ENCODE measurements at regions not wholly inside any gene's neighbourhood (a gene's known extent, or its start where the extent isn't known, plus 50 kb on each side); places are given as distances from the start of the nearest gene placed in this dataset.

GRCh38 chr9:1639166-1639565 is 376.0 kb upstream of the SMARCA2 start:
- CTCF ChIA-PET = no interaction called here
- no peaks in the 10 kb centered on the region for H3K79me2 ChIP-seq (ENCODE audit: control insufficient read depth, insufficient read depth, low read length)
- H3K4me3 ChIP-seq (replicated peaks in 1 of 3; ENCODE audit: insufficient read depth in 1 of 3, low read depth in 1 of 3, low read length in 3 of 3) = no peak overlapping the region
- no peak for FAIRE-seq
- H3K9me1 ChIP-seq (replicated peaks; ENCODE audit: control insufficient read depth, extremely low read depth, insufficient read depth, low read length) = no peaks in the 10 kb centered on the region
- no peak overlapping the region for H2AFZ ChIP-seq (ENCODE audit: low read depth, low read length)
- H3K27ac ChIP-seq (ENCODE audit: insufficient read depth, low read depth, low read length) = no peak overlapping the region
- dilution Hi-C loops (cut with MboI; ENCODE audit: extremely low pct_ligation_motif_present, low sequenced_read_pairs) (no loop called here), intact Hi-C loops (cut with micrococcal nuclease) (no loop called here)
- DNase-seq (ENCODE audit: low read depth, low spot score) = no peak
- no peaks in the 10 kb centered on the region for H3K27me3 ChIP-seq (ENCODE audit: control insufficient read depth in 2 of 2, insufficient read depth in 2 of 2, low read length in 2 of 2)
- POLR2A ChIA-PET = no interaction called here
- H3K9ac ChIP-seq (replicated peaks; ENCODE audit: extremely low read depth, insufficient read depth, low read length) = no peak overlapping the region
- no peaks in the 10 kb centered on the region for H4K20me1 ChIP-seq (replicated peaks; ENCODE audit: control insufficient read depth, extremely low read depth, insufficient read depth, low read length)
- H3K36me3 ChIP-seq (ENCODE audit: control insufficient read depth in 2 of 2, extremely low read depth in 1 of 2, insufficient read depth in 2 of 2, low read length in 2 of 2) = no peaks in the 10 kb centered on the region
- no peak overlapping the region for H3K4me2 ChIP-seq (ENCODE audit: insufficient read depth, low read length)
- TF ChIP-seq MYC (IDR thresholded peaks at IDR 0.05; ENCODE audit: low read depth, low read length) = no peak
- TF ChIP-seq EZH2 (IDR thresholded peaks at IDR 0.05; ENCODE audit: borderline replicate concordance, low read depth, low read length, severe bottlenecking) = no peak
- TF ChIP-seq MAX (IDR thresholded peaks at IDR 0.05; ENCODE audit: insufficient read depth, insufficient read length) = no peak
- TF ChIP-seq POLR2A (IDR thresholded peaks at IDR 0.05; ENCODE audit: low read depth, low read length) = no peak
- no peak for TF ChIP-seq POLR2AphosphoS5 (IDR thresholded peaks at IDR 0.05; ENCODE audit: insufficient read depth, low read depth, low read length)
- no peak for TF ChIP-seq CTCF (IDR thresholded peaks at IDR 0.05; ENCODE audit: extremely low read depth in 1 of 2, insufficient read depth in 1 of 2, low read depth in 1 of 2, low read length in 2 of 2)
- TF ChIP-seq GATA2 (IDR thresholded peaks at IDR 0.05; ENCODE audit: insufficient read depth, insufficient read length, low read depth, low read length) = no peak
- TF ChIP-seq JUN (IDR thresholded peaks at IDR 0.05; ENCODE audit: borderline replicate concordance, insufficient read depth, insufficient read length, low read depth) = no peak
- TF ChIP-seq FOS (IDR thresholded peaks at IDR 0.05; ENCODE audit: borderline replicate concordance, insufficient read depth, low read length) = no peak
- no TSS peak for BruUV-seq (replicated peaks)
- H3K9me3 ChIP-seq (replicated peaks; ENCODE audit: control insufficient read depth, insufficient read depth, low read length) = peaks cover 4% of the 10 kb centered on the region
- no peaks in the 10 kb centered on the region for H3K4me1 ChIP-seq (ENCODE audit: control insufficient read depth, extremely low read depth, insufficient read depth, low read length)

Data from endothelial cell of umbilical vein (primary cell).